ENCODE measurements at regions not wholly inside any gene's neighbourhood (a gene's known extent, or its start where the extent isn't known, plus 50 kb on each side); places are given as distances from the start of the nearest gene placed in this dataset.
A peak's percentile ranks its signal among the peaks of the same experiment; 100 is the strongest.

GRCh38 chr16:54655121-54655590 is 275.5 kb upstream of the IRX5 start:
- TF ChIP-seq CTCF (IDR thresholded peaks at IDR 0.05) = no peak
- H3K4me3 ChIP-seq = peak overlapping the region in 1 of 2 donors; percentile 17
- no peaks in the 10 kb centered on the region for H3K36me3 ChIP-seq
- peak; percentile 68 for DNase-seq (ENCODE audit: low spot score)
- no peaks in the 10 kb centered on the region for H3K9me3 ChIP-seq
- H3K4me1 ChIP-seq = peaks cover 0 to 8% of the 10 kb centered on the region in 2 donors
- H3K27me3 ChIP-seq = no peaks in the 10 kb centered on the region
- H3K27ac ChIP-seq = peak overlapping the region in 1 of 2 donors; percentile 23

GRCh38 chr16:54654429-54654828 is 276.2 kb upstream of the IRX5 start:
- Histone ChIP-seq H3K4me3 (no peak overlapping the region), H3K27ac (no peak overlapping the region), H3K36me3 (no peaks in the 10 kb centered on the region), H3K27me3 (no peaks in the 10 kb centered on the region), H3K9me3 (no peaks in the 10 kb centered on the region), H3K4me1 (peaks cover 0 to 8% of the 10 kb centered on the region in 2 donors)
- DNase-seq (ENCODE audit: low spot score) = no peak
- TF ChIP-seq CTCF (IDR thresholded peaks at IDR 0.05) = no peak

- Histone ChIP-seq H3K9me3 (peaks cover 0 to 5% of the 10 kb centered on the region in 2 donors), H3K4me1 (peaks cover 0 to 8% of the 10 kb centered on the region in 2 donors), H3K36me3 (no peaks in the 10 kb centered on the region), H3K27ac (no peak overlapping the region), H3K4me3 (no peak overlapping the region), H3K27me3 (no peaks in the 10 kb centered on the region)
- DNase-seq (ENCODE audit: low spot score) = no peak
- TF ChIP-seq CTCF (IDR thresholded peaks at IDR 0.05) = no peak
Measured at GRCh38 chr16:54652201-54652770, 278.4 kb upstream of the IRX5 start.

GRCh38 chr16:54651440-54652195 is 279.0 kb upstream of the IRX5 start:
- Histone ChIP-seq H3K4me3 (no peak overlapping the region), H3K27me3 (no peaks in the 10 kb centered on the region)

GRCh38 chr16:54649876-54650275 is 280.8 kb upstream of the IRX5 start:
- Histone ChIP-seq H3K9me3 (peaks cover 0 to 8% of the 10 kb centered on the region in 2 donors), H3K4me1 (peaks cover 0 to 8% of the 10 kb centered on the region in 2 donors), H3K36me3 (no peaks in the 10 kb centered on the region), H3K27me3 (no peaks in the 10 kb centered on the region), H3K4me3 (no peak overlapping the region), H3K27ac (no peak overlapping the region)
- TF ChIP-seq CTCF (IDR thresholded peaks at IDR 0.05) = no peak
- DNase-seq (ENCODE audit: low spot score) = no peak

More at GRCh38 chr16:54651440-54652195, 279.0 kb upstream of the IRX5 start:
- Histone ChIP-seq H3K27ac (no peak overlapping the region), H3K9me3 (peaks cover 0 to 8% of the 10 kb centered on the region in 2 donors), H3K4me1 (peaks cover 0 to 8% of the 10 kb centered on the region in 2 donors), H3K36me3 (no peaks in the 10 kb centered on the region)
- no peak for DNase-seq (ENCODE audit: low spot score)
- TF ChIP-seq CTCF (IDR thresholded peaks at IDR 0.05) = no peak
